H1 (cell line): ENCODE measurements at regions not wholly inside any gene's neighbourhood (a gene's known extent, or its start where the extent isn't known, plus 50 kb on each side); places are given as distances from the start of the nearest gene placed in this dataset.

Source experiments
- CTCF ChIA-PET: fragments of 300-600 bp; sonication (Branson Sonifier 250); formaldehyde crosslinking; loops from one replicate; lab custom pipeline; 2021; ENCODE audit not compliant: partially characterized antibody; lab: Charles Lee
- POLR2A ChIA-PET: fragments of 300-600 bp; sonication (Branson Sonifier 250); formaldehyde crosslinking; loops from one replicate; lab custom pipeline; 2021; ENCODE audit warnings: inconsistent platforms; ENCODE audit not compliant: partially characterized antibody; lab: Charles Lee
- DNase-seq, 2 experiments: peaks; one replicate each; pipeline versions ENCODE4 v3.0.0 to v3.0.0-alpha.2; 2010 to 2022; ENCODE audit warnings: low spot score in 2 of 2, low read depth in 1 of 2, mixed read lengths in 1 of 2
- FAIRE-seq: peaks from 2 replicates; lab custom pipeline; 2011; peaks lifted over from hg19 to GRCh38; lab: Jason Lieb, UNC
- H2AFZ ChIP-seq: 2 replicates; pipeline ENCODE4 v1.8.1; 2012; ENCODE audit warnings: low read length, inconsistent platforms
- H2AK5ac ChIP-seq: 2 replicates; pipeline ENCODE4 v1.6.1; 2013; ENCODE audit warnings: low read depth, low read length
- H2BK120ac ChIP-seq: replicated peaks from 2 replicates; pipeline ENCODE3; 2013; ENCODE audit warnings: low read depth, low read length, inconsistent platforms
- H2BK12ac ChIP-seq: 2 replicates; pipeline ENCODE4 v1.6.1; 2013; ENCODE audit warnings: low read depth, low read length
- H2BK15ac ChIP-seq: 2 replicates; pipeline ENCODE4 v1.6.1; 2013; ENCODE audit warnings: low read length
- H2BK20ac ChIP-seq: 2 replicates; pipeline ENCODE4 v1.6.1; 2013; ENCODE audit warnings: low read length
- H2BK5ac ChIP-seq: 2 replicates; pipeline ENCODE4 v1.6.1; 2013; ENCODE audit warnings: low read depth, low read length
- H3K14ac ChIP-seq: 2 replicates; pipeline ENCODE4 v1.6.1; 2013; ENCODE audit warnings: inconsistent platforms; ENCODE audit not compliant: insufficient read length
- H3K18ac ChIP-seq: 2 replicates; pipeline ENCODE4 v1.6.1; 2013; ENCODE audit warnings: low read length; ENCODE audit errors: extremely low read depth
- H3K23ac ChIP-seq: 2 replicates; pipeline ENCODE4 v1.6.1; 2013; ENCODE audit warnings: inconsistent platforms; ENCODE audit not compliant: insufficient read length
- H3K23me2 ChIP-seq: 2 replicates; pipeline ENCODE4 v1.6.1; 2013; ENCODE audit warnings: low read depth, low read length
- H3K27ac ChIP-seq: 2 replicates; pipeline ENCODE4 v1.6.1; 2011; ENCODE audit warnings: low read depth, low read length, inconsistent platforms
- H3K27me3 ChIP-seq, 4 experiments: replicated peaks in 1 of 4; 1 replicate in 1 of 4; 2 replicates in 3 of 4; pipeline versions ENCODE4 v1.6.1 to v1.8.1; 2011 to 2013; ENCODE audit warnings: low read length in 3 of 4, mild to moderate bottlenecking in 3 of 4, inconsistent platforms in 2 of 4, mixed read lengths in 2 of 4, moderate library complexity in 1 of 4; ENCODE audit not compliant: control insufficient read depth in 3 of 4, insufficient read depth in 3 of 4; ENCODE audit errors: extremely low read depth in 1 of 4
- H3K36me3 ChIP-seq, 4 experiments: 2 replicates each; pipeline versions ENCODE4 v1.6.1 to v1.8.1; 2011 to 2013; ENCODE audit warnings: mild to moderate bottlenecking in 4 of 4, low read length in 3 of 4, moderate library complexity in 2 of 4, control low read depth in 1 of 4, inconsistent platforms in 1 of 4; ENCODE audit not compliant: insufficient read depth in 4 of 4, control insufficient read depth in 2 of 4
- H3K4ac ChIP-seq: replicated peaks from 2 replicates; pipeline ENCODE3; 2013; ENCODE audit warnings: low read length, low read depth, mixed read lengths, inconsistent platforms; ENCODE audit not compliant: insufficient read length
- H3K4me1 ChIP-seq, 4 experiments: replicated peaks in 1 of 4; 1 replicate in 1 of 4; 2 replicates in 3 of 4; pipeline versions ENCODE4 v1.6.1 to v1.8.1; 2011 to 2013; ENCODE audit warnings: low read length in 3 of 4, inconsistent platforms in 2 of 4, mixed read lengths in 1 of 4; ENCODE audit not compliant: insufficient read depth in 4 of 4, control insufficient read depth in 3 of 4
- H3K4me2 ChIP-seq, 2 experiments: 2 replicates each; pipeline versions ENCODE4 v1.6.1 to v1.8.1; 2011 to 2013; ENCODE audit warnings: low read depth in 2 of 2, low read length in 2 of 2, control low read depth in 1 of 2, inconsistent platforms in 1 of 2, mild to moderate bottlenecking in 1 of 2; ENCODE audit not compliant: insufficient read depth in 1 of 2
- H3K4me3 ChIP-seq, 4 experiments: fragments of 200-600, 300-600 bp in 1 of 4; sonication (generic), shearing (Covaris generic), sonication (Bioruptor Twin) in 1 of 4; 2 replicates each; pipeline versions ENCODE4 v1.5.1 to v1.8.1; 2011 to 2016; ENCODE audit warnings: low read length in 4 of 4, low read depth in 3 of 4, control low read depth in 2 of 4, inconsistent platforms in 2 of 4, mild to moderate bottlenecking in 2 of 4, mixed read lengths in 1 of 4, moderate library complexity in 1 of 4; ENCODE audit not compliant: insufficient read depth in 2 of 4; ENCODE audit errors: extremely low read depth in 1 of 4
- H3K56ac ChIP-seq: replicated peaks from 2 replicates; pipeline ENCODE3; 2013; ENCODE audit warnings: low read depth, mild to moderate bottlenecking, mixed read lengths, low read length, inconsistent platforms; ENCODE audit not compliant: insufficient read length
- H3K79me1 ChIP-seq: 2 replicates; pipeline ENCODE4 v1.6.1; 2013; ENCODE audit warnings: low read depth, low read length, control low read depth
- H3K79me2 ChIP-seq, 2 experiments: 2 replicates each; pipeline versions ENCODE4 v1.6.1 to v1.8.1; 2012 to 2013; ENCODE audit warnings: low read length in 2 of 2, mild to moderate bottlenecking in 2 of 2, inconsistent platforms in 1 of 2; ENCODE audit not compliant: insufficient read depth in 2 of 2, control insufficient read depth in 1 of 2
- H3K9ac ChIP-seq, 4 experiments: replicated peaks in 1 of 4; 1 replicate in 1 of 4; 2 replicates in 3 of 4; pipeline versions ENCODE4 v1.6.1 to v1.8.1; 2011 to 2013; ENCODE audit warnings: low read depth in 3 of 4, low read length in 3 of 4, control low read depth in 2 of 4, mild to moderate bottlenecking in 2 of 4, moderate library complexity in 2 of 4, inconsistent platforms in 1 of 4; ENCODE audit errors: extremely low read depth in 1 of 4
- H3K9me3 ChIP-seq, 2 experiments: 2 replicates each; pipeline versions ENCODE4 v1.6.1 to v1.8.1; 2012 to 2013; ENCODE audit warnings: mild to moderate bottlenecking in 2 of 2, moderate library complexity in 2 of 2, control low read depth in 1 of 2, inconsistent platforms in 1 of 2, low read depth in 1 of 2, low read length in 1 of 2, mixed read lengths in 1 of 2; ENCODE audit not compliant: insufficient read depth in 2 of 2
- H4K20me1 ChIP-seq, 2 experiments: replicated peaks in 1 of 2; 2 replicates each; pipeline versions ENCODE3 to v1.8.1; 2011 to 2013; ENCODE audit warnings: inconsistent platforms in 2 of 2, low read length in 2 of 2, mild to moderate bottlenecking in 1 of 2; ENCODE audit not compliant: insufficient read depth in 2 of 2, control insufficient read depth in 1 of 2
- H4K5ac ChIP-seq: 2 replicates; pipeline ENCODE4 v1.6.1; 2013; ENCODE audit warnings: low read length, low read depth, mixed read lengths, inconsistent platforms; ENCODE audit not compliant: insufficient read length
- H4K8ac ChIP-seq: 2 replicates; pipeline ENCODE4 v1.8.0; 2013; ENCODE audit warnings: mild to moderate bottlenecking, moderate library complexity, low read length, inconsistent platforms; ENCODE audit not compliant: insufficient read depth; ENCODE audit errors: extremely low read depth
- H4K91ac ChIP-seq: replicated peaks from 2 replicates; pipeline ENCODE3; 2013; ENCODE audit warnings: low read length, mixed read lengths, inconsistent platforms; ENCODE audit not compliant: insufficient read length
- BCL11A ChIP-seq, 2 experiments: IDR thresholded peaks; one replicate each; pipeline ENCODE4 v1.6.1; 2011; ENCODE audit warnings: low read depth in 2 of 2, low read length in 2 of 2, mild to moderate bottlenecking in 2 of 2
- JUND ChIP-seq: IDR thresholded peaks from 2 replicates; pipeline ENCODE4 v1.6.1; 2011; ENCODE audit warnings: mild to moderate bottlenecking, improper control_type of control experiment, low read length
- KDM1A ChIP-seq: fragments of 200-600, 300-600 bp; sonication (generic); IDR thresholded peaks from 2 replicates; pipeline ENCODE4 v1.7.1; 2016; ENCODE audit warnings: mild to moderate bottlenecking, low read length, borderline replicate concordance
- TEAD4 ChIP-seq: IDR thresholded peaks from 2 replicates; pipeline ENCODE4 v1.6.1; 2012; ENCODE audit warnings: low read depth, low read length, inconsistent platforms, mixed read lengths
- WGBS, 2 experiments: shearing (Covaris generic) in 1 of 2; methylation state at CpG; one replicate each; pipeline versions ENCODE4 v1.1.6 to v1.1.7; 2013 to 2015; ENCODE audit warnings: low lambda C conversion rate in 2 of 2, mixed read lengths in 2 of 2, inconsistent platforms in 1 of 2, low coverage in 1 of 2, missing lambda C conversion rate in 1 of 2; ENCODE audit not compliant: insufficient replicate concordance in 2 of 2, insufficient coverage in 1 of 2, insufficient read length in 1 of 2; ENCODE audit errors: extremely low coverage in 1 of 2, missing lambda C conversion rate in 1 of 2; 5-methylcytosine and 5-hydroxymethylcytosine counted together

GRCh38 chrY:15535131-15535530, 1010.8 kb downstream of the NLGN4Y start:
- no peak overlapping the region for H4K5ac ChIP-seq
- no peaks in the 10 kb centered on the region for H3K36me3 ChIP-seq
- H2BK12ac ChIP-seq, result no peak overlapping the region
- no peak overlapping the region for H2BK120ac ChIP-seq
- CTCF ChIA-PET, result no interaction called here
- no peak for FAIRE-seq
- no peak overlapping the region for H2BK20ac ChIP-seq
- no peak overlapping the region for H2AFZ ChIP-seq
- DNase-seq, result no peak
- H4K8ac ChIP-seq, result no peak overlapping the region
- H3K4ac ChIP-seq, result no peak overlapping the region
- no peak overlapping the region for H3K18ac ChIP-seq
- no peak overlapping the region for H2BK15ac ChIP-seq
- WGBS, 2 experiments, result 95% methylated on average over 5 of the region's 5 CpGs; no CpG with 5 or more reads in 1 of the 2 experiments
- H3K23me2 ChIP-seq, result no peaks in the 10 kb centered on the region
- no peak overlapping the region for H3K4me3 ChIP-seq
- no peaks in the 10 kb centered on the region for H3K79me2 ChIP-seq
- no peak overlapping the region for H2AK5ac ChIP-seq
- no peaks in the 10 kb centered on the region for H3K9me3 ChIP-seq
- H3K56ac ChIP-seq, result no peak overlapping the region
- no peak overlapping the region for H3K4me2 ChIP-seq
- POLR2A ChIA-PET, result no interaction called here
- H3K14ac ChIP-seq, result no peak overlapping the region
- H3K79me1 ChIP-seq, result no peaks in the 10 kb centered on the region
- H4K91ac ChIP-seq, result no peak overlapping the region
- no peak overlapping the region for H3K9ac ChIP-seq
- H4K20me1 ChIP-seq, result no peaks in the 10 kb centered on the region
- no peak overlapping the region for H3K27ac ChIP-seq
- H3K23ac ChIP-seq, result no peak overlapping the region
- H3K27me3 ChIP-seq, result no peaks in the 10 kb centered on the region
- no peaks in the 10 kb centered on the region for H3K4me1 ChIP-seq
- no peak overlapping the region for H2BK5ac ChIP-seq
- no peak for TF ChIP-seq JUND
- no peak for TF ChIP-seq BCL11A (IDR thresholded peaks at IDR 0.05; ENCODE audit: low read depth in 2 of 2, low read length in 2 of 2)
- TF ChIP-seq KDM1A, result no peak
- TF ChIP-seq TEAD4, result no peak
